SK-N-SH treated with all-trans-retinoic acid at 6 μM for 48 hours (cell line): ENCODE measurements at regions not wholly inside any gene's neighbourhood (a gene's known extent, or its start where the extent isn't known, plus 50 kb on each side); places are given as distances from the start of the nearest gene placed in this dataset.
"Not testable (repeated sequence)": the region's sequence is repeated elsewhere in the genome, so short reads cannot be mapped to it uniquely, and the experiment has no call there.

ENCODE experiments used
- ARNTL ChIP-seq: fragments of 450-650 bp; formaldehyde crosslinking; IDR thresholded peaks from 2 replicates; pipeline ENCODE4 v1.5.0; 2020; ENCODE audit warnings: low read depth, mild to moderate bottlenecking, moderate library complexity, borderline replicate concordance
- ESRRG ChIP-seq: fragments of 250-450 bp; sonication (Bioruptor Pico); IDR thresholded peaks from 2 replicates; pipeline ENCODE4 v1.6.1; 2021; ENCODE audit warnings: mild to moderate bottlenecking
- OSR1 ChIP-seq: fragments of 250-450 bp; sonication (Bioruptor Pico); IDR thresholded peaks from 2 replicates; pipeline ENCODE4 v1.8.0; 2022; ENCODE audit warnings: moderate library complexity, mild to moderate bottlenecking, inconsistent platforms
- RARB ChIP-seq: fragments of 250-450 bp; sonication (Bioruptor Pico); IDR thresholded peaks from 2 replicates; pipeline ENCODE4 v1.8.0; 2021; ENCODE audit warnings: mild to moderate bottlenecking, moderate library complexity
- TCF4 ChIP-seq: fragments of 250-450 bp; sonication (Bioruptor Pico); IDR thresholded peaks from 2 replicates; pipeline ENCODE4 v1.8.0; 2021; ENCODE audit warnings: mild to moderate bottlenecking, moderate library complexity, borderline replicate concordance
- TOX ChIP-seq: fragments of 250-450 bp; sonication (Bioruptor Pico); IDR thresholded peaks from 2 replicates; pipeline ENCODE4 v1.8.0; 2021; ENCODE audit warnings: mild to moderate bottlenecking, moderate library complexity, borderline replicate concordance
- ZC3H10 ChIP-seq: fragments of 250-450 bp; sonication (Bioruptor Pico); IDR thresholded peaks from 2 replicates; pipeline ENCODE4 v1.5.1; 2021; ENCODE audit warnings: mild to moderate bottlenecking, moderate library complexity
- ZFP3 ChIP-seq: fragments of 250-450 bp; sonication (Bioruptor Pico); IDR thresholded peaks from 2 replicates; pipeline ENCODE4 v1.5.0; 2020; ENCODE audit warnings: mild to moderate bottlenecking, moderate library complexity
- ZFP30 ChIP-seq: fragments of 450-650 bp; formaldehyde crosslinking; IDR thresholded peaks from 2 replicates; pipeline ENCODE4 v1.5.0; 2022; ENCODE audit warnings: mild to moderate bottlenecking, moderate library complexity
- TF ChIP-seq, protein P1 (sequence below): fragments of 250-450 bp; sonication (Bioruptor Pico); IDR thresholded peaks from 2 replicates; pipeline ENCODE4 v1.8.0; 2021; ENCODE audit warnings: low read depth, mild to moderate bottlenecking, moderate library complexity, borderline replicate concordance
- TF ChIP-seq, protein P2 (sequence below): fragments of 250-450 bp; sonication (Bioruptor Pico); IDR thresholded peaks from 2 replicates; pipeline ENCODE4 v1.8.0; 2020; ENCODE audit warnings: mild to moderate bottlenecking, moderate library complexity, borderline replicate concordance

DNA sequence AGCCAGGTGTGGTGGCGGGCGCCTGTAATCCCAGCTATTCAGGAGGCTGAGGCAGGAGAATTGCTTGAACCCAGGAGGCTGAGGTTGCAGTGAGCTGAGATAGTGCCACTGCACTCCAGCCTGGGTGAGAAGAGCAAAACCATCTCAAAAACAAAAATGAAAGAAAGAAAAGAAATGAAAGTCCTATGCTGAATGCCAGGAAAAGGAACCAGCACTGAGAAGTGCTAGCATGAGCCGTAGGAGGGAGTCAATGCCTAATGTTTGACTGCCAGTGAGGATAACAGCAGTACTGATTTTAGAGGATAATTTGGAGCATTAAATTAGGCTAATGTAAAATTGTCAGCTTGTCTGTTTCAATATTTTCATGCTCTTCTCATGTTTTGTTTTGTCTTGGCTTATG, 472.8 kb downstream of the GADD45G start:
- not testable (repeated sequence) for TF ChIP-seq ARNTL (CRISPR knock-in tag); ZFP30; ZC3H10 (CRISPR knock-in tag); RARB; ZFP3; ESRRG (CRISPR knock-in tag); TOX (CRISPR knock-in tag); OSR1 (CRISPR knock-in tag); TCF4 (CRISPR knock-in tag)
- TF ChIP-seq, protein P1, sequence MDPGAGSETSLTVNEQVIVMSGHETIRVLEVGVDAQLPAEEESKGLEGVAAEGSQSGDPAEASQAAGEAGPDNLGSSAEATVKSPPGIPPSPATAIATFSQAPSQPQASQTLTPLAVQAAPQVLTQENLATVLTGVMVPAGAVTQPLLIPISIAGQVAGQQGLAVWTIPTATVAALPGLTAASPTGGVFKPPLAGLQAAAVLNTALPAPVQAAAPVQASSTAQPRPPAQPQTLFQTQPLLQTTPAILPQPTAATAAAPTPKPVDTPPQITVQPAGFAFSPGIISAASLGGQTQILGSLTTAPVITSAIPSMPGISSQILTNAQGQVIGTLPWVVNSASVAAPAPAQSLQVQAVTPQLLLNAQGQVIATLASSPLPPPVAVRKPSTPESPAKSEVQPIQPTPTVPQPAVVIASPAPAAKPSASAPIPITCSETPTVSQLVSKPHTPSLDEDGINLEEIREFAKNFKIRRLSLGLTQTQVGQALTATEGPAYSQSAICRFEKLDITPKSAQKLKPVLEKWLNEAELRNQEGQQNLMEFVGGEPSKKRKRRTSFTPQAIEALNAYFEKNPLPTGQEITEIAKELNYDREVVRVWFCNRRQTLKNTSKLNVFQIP, result not testable (repeated sequence)
- TF ChIP-seq, protein P2, sequence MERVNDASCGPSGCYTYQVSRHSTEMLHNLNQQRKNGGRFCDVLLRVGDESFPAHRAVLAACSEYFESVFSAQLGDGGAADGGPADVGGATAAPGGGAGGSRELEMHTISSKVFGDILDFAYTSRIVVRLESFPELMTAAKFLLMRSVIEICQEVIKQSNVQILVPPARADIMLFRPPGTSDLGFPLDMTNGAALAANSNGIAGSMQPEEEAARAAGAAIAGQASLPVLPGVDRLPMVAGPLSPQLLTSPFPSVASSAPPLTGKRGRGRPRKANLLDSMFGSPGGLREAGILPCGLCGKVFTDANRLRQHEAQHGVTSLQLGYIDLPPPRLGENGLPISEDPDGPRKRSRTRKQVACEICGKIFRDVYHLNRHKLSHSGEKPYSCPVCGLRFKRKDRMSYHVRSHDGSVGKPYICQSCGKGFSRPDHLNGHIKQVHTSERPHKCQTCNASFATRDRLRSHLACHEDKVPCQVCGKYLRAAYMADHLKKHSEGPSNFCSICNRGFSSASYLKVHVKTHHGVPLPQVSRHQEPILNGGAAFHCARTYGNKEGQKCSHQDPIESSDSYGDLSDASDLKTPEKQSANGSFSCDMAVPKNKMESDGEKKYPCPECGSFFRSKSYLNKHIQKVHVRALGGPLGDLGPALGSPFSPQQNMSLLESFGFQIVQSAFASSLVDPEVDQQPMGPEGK (CRISPR knock-in tag), result not testable (repeated sequence)
